ENCODE measurements at regions not wholly inside any gene's neighbourhood (a gene's known extent, or its start where the extent isn't known, plus 50 kb on each side); places are given as distances from the start of the nearest gene placed in this dataset.

- DNase-seq = no peak
Measured at GRCh38 chr4:182042945-182043344, 200.3 kb upstream of the TENM3 start.

- DNase-seq = no peak
Measured at GRCh38 chr4:182048871-182049270, 194.3 kb upstream of the TENM3 start.

- DNase-seq = no peak
Measured at GRCh38 chr4:182056866-182057265, 186.3 kb upstream of the TENM3 start.

GRCh38 chr4:182062458-182062857, 180.7 kb upstream of the TENM3 start:
- DNase-seq = no peak

- DNase-seq = no peak
Measured at GRCh38 chr4:182062936-182063335, 180.3 kb upstream of the TENM3 start.

GRCh38 chr4:182063651-182064050, 179.6 kb upstream of the TENM3 start:
- no peak for DNase-seq

- DNase-seq = no peak
Measured at GRCh38 chr4:182065255-182065654, 177.9 kb upstream of the TENM3 start.

- no peak for DNase-seq
Measured at GRCh38 chr4:182066037-182066436, 177.2 kb upstream of the TENM3 start.

GRCh38 chr4:182067828-182068227, 175.4 kb upstream of the TENM3 start:
- DNase-seq = no peak

GRCh38 chr4:182068920-182069319, 174.3 kb upstream of the TENM3 start:
- DNase-seq = no peak

- DNase-seq = no peak
Measured at GRCh38 chr4:182073278-182073677, 169.9 kb upstream of the TENM3 start.

GRCh38 chr4:182074139-182074538, 169.1 kb upstream of the TENM3 start:
- DNase-seq = no peak

- no peak for DNase-seq
Measured at GRCh38 chr4:182074810-182075209, 168.4 kb upstream of the TENM3 start.

GRCh38 chr4:182082910-182083309, 160.3 kb upstream of the TENM3 start:
- no peak for DNase-seq

GRCh38 chr4:182083671-182084410, 159.4 kb upstream of the TENM3 start:
- DNase-seq = no peak

GRCh38 chr4:182085051-182085480, 158.1 kb upstream of the TENM3 start:
- no peak for DNase-seq

- no peak for DNase-seq
Measured at GRCh38 chr4:182089326-182089725, 153.9 kb upstream of the TENM3 start.

- DNase-seq = no peak
Measured at GRCh38 chr4:182090186-182090585, 153.0 kb upstream of the TENM3 start.

GRCh38 chr4:182091128-182091527, 152.1 kb upstream of the TENM3 start:
- DNase-seq = no peak

GRCh38 chr4:182093431-182093831, 149.8 kb upstream of the TENM3 start:
- DNase-seq = no peak

GRCh38 chr4:182093935-182094334, 149.3 kb upstream of the TENM3 start:
- DNase-seq = no peak

- DNase-seq = no peak
Measured at GRCh38 chr4:182101618-182102017, 141.6 kb upstream of the TENM3 start.

GRCh38 chr4:182102576-182102975, 140.6 kb upstream of the TENM3 start:
- no peak for DNase-seq

GRCh38 chr4:182103614-182104319, 139.4 kb upstream of the TENM3 start:
- DNase-seq = no peak

GRCh38 chr4:182105416-182105815, 137.8 kb upstream of the TENM3 start:
- DNase-seq = no peak
